WTC11 (cell line): ENCODE measurements at regions not wholly inside any gene's neighbourhood (a gene's known extent, or its start where the extent isn't known, plus 50 kb on each side); places are given as distances from the start of the nearest gene placed in this dataset.

Experiments used
- ATAC-seq: fragments of 200-7000 bp; cut with Tn5 transposase; 2 replicates; pipeline ENCODE4 v1.10.0; 2021; ENCODE audit warnings: mild to moderate bottlenecking, moderate library complexity
- CTCF ChIA-PET: fragments of 300-600 bp; sonication (Branson Sonifier 250); formaldehyde crosslinking; loops from one replicate; lab custom pipeline; 2021; ENCODE audit warnings: antibody characterized with exemption; lab: Charles Lee
- POLR2A ChIA-PET: fragments of 350-600 bp; sonication (Branson Sonifier 250); formaldehyde crosslinking; loops from one replicate; lab custom pipeline; 2021; ENCODE audit warnings: antibody characterized with exemption; lab: Charles Lee
- DNase-seq: peaks from one replicate; pipeline ENCODE4 v3.0.0; 2021; ENCODE audit warnings: low spot score
- H3K27ac Mint-ChIP-seq: 2 replicates; pipeline ENCODE4 v1.8.0; 2021; ENCODE audit warnings: mixed read lengths
- H3K27me3 Mint-ChIP-seq: 2 replicates; pipeline ENCODE4 v1.8.0; 2021; ENCODE audit warnings: low read depth, mild to moderate bottlenecking, moderate library complexity, mixed read lengths
- H3K36me3 Mint-ChIP-seq: 2 replicates; pipeline ENCODE4 v1.8.0; 2021; ENCODE audit warnings: mixed read lengths
- H3K4me1 Mint-ChIP-seq: 2 replicates; pipeline ENCODE4 v1.8.0; 2022; ENCODE audit warnings: mixed read lengths
- H3K4me3 Mint-ChIP-seq: 2 replicates; pipeline ENCODE4 v1.8.0; 2021; ENCODE audit warnings: mild to moderate bottlenecking, moderate library complexity, mixed read lengths
- H3K9me3 Mint-ChIP-seq: 2 replicates; pipeline ENCODE4 v1.8.0; 2021; ENCODE audit warnings: mixed read lengths
- CREM ChIP-seq: sonication (generic); formaldehyde crosslinking; IDR thresholded peaks from 2 replicates; pipeline ENCODE4 v1.8.1; 2022; ENCODE audit warnings: mild to moderate bottlenecking, missing genetic modification reagents, moderate library complexity
- E2F5 ChIP-seq: sonication (generic); formaldehyde crosslinking; IDR thresholded peaks from 2 replicates; pipeline ENCODE4 v1.8.1; 2022; ENCODE audit warnings: mild to moderate bottlenecking, moderate library complexity, missing genetic modification reagents
- ESRRA ChIP-seq: sonication (generic); formaldehyde crosslinking; IDR thresholded peaks from 2 replicates; pipeline ENCODE4 v1.8.1; 2022; ENCODE audit warnings: mild to moderate bottlenecking, missing genetic modification reagents, borderline replicate concordance
- FOXJ3 ChIP-seq: sonication (generic); formaldehyde crosslinking; IDR thresholded peaks from 2 replicates; pipeline ENCODE4 v1.9.0; 2021; ENCODE audit warnings: missing genetic modification reagents, mild to moderate bottlenecking, borderline replicate concordance
- FOXK1 ChIP-seq: sonication (generic); formaldehyde crosslinking; IDR thresholded peaks from 2 replicates; pipeline ENCODE4 v1.8.0; 2022; ENCODE audit warnings: mild to moderate bottlenecking, moderate library complexity, missing genetic modification reagents
- NFE2L1 ChIP-seq: sonication (generic); formaldehyde crosslinking; IDR thresholded peaks from 2 replicates; pipeline ENCODE4 v1.8.1; 2023; ENCODE audit warnings: missing genetic modification reagents
- RELA ChIP-seq: sonication (generic); formaldehyde crosslinking; IDR thresholded peaks from 2 replicates; pipeline ENCODE4 v1.8.1; 2022; ENCODE audit warnings: missing genetic modification reagents, mild to moderate bottlenecking, borderline replicate concordance
- TCF7 ChIP-seq: sonication (generic); formaldehyde crosslinking; IDR thresholded peaks from 2 replicates; pipeline ENCODE4 v1.8.0; 2022; ENCODE audit warnings: mild to moderate bottlenecking, low read depth, missing genetic modification reagents, moderate library complexity
- TEAD4 ChIP-seq: sonication (generic); formaldehyde crosslinking; IDR thresholded peaks from 2 replicates; pipeline ENCODE4 v1.8.0; 2022; ENCODE audit warnings: mild to moderate bottlenecking, missing genetic modification reagents
- ZNF317 ChIP-seq: sonication (generic); formaldehyde crosslinking; IDR thresholded peaks from 2 replicates; pipeline ENCODE4 v1.8.1; 2023; ENCODE audit warnings: low read depth, mild to moderate bottlenecking, moderate library complexity, missing genetic modification reagents, borderline replicate concordance
- ZNF671 ChIP-seq: fragments of 250-450 bp; sonication (Bioruptor Pico); IDR thresholded peaks from 2 replicates; pipeline ENCODE4 v1.8.0; 2021; ENCODE audit warnings: mild to moderate bottlenecking
- TF ChIP-seq, protein P1 (sequence below): sonication (generic); formaldehyde crosslinking; IDR thresholded peaks from 2 replicates; pipeline ENCODE4 v1.8.1; 2023; ENCODE audit warnings: mild to moderate bottlenecking, missing genetic modification reagents, borderline replicate concordance
- TF ChIP-seq, protein P2 (sequence below): sonication (generic); formaldehyde crosslinking; IDR thresholded peaks from 2 replicates; pipeline ENCODE4 v1.8.1; 2023; ENCODE audit warnings: mild to moderate bottlenecking, missing genetic modification reagents
- TF ChIP-seq, protein P3 (sequence below): fragments of 250-450 bp; sonication (Bioruptor Pico); IDR thresholded peaks from 2 replicates; pipeline ENCODE4 v1.9.0; 2021; ENCODE audit warnings: mild to moderate bottlenecking
- TF ChIP-seq, protein P4 (sequence below): fragments of 200-600 bp; IDR thresholded peaks from 2 replicates; pipeline ENCODE4 v1.8.0; 2022; ENCODE audit warnings: antibody characterized with exemption

GRCh38 chr9:34907044-34907443 is 51.0 kb upstream of the PHF24 start:
- no peaks in the 10 kb centered on the region for H3K9me3 Mint-ChIP-seq
- H3K4me1 Mint-ChIP-seq = peaks cover 29% of the 10 kb centered on the region
- DNase-seq (no peak), ATAC-seq (peak; percentile 68)
- no peaks in the 10 kb centered on the region; the same call in 1 of the 2 replicates for H3K27me3 Mint-ChIP-seq
- no peak overlapping the region for H3K4me3 Mint-ChIP-seq
- no peak overlapping the region for H3K27ac Mint-ChIP-seq
- H3K36me3 Mint-ChIP-seq = no peaks in the 10 kb centered on the region
- POLR2A ChIA-PET = no interaction called here
- CTCF ChIA-PET = interaction anchor here (0.7 to 1.3 kb wide), 3 partner anchors 23 to 147 kb away, joined by 3 to 4 read pairs (median 3); no protein-coding TSS in a partner anchor
- TF ChIP-seq NFE2L1 (CRISPR knock-in tag) (no peak), TCF7 (CRISPR knock-in tag) (no peak), TEAD4 (CRISPR knock-in tag) (no peak), ZNF317 (CRISPR knock-in tag) (no peak), ESRRA (no peak), RELA (no peak), ZNF671 (CRISPR knock-in tag) (no peak), FOXK1 (no peak)
- TF ChIP-seq, protein P1, sequence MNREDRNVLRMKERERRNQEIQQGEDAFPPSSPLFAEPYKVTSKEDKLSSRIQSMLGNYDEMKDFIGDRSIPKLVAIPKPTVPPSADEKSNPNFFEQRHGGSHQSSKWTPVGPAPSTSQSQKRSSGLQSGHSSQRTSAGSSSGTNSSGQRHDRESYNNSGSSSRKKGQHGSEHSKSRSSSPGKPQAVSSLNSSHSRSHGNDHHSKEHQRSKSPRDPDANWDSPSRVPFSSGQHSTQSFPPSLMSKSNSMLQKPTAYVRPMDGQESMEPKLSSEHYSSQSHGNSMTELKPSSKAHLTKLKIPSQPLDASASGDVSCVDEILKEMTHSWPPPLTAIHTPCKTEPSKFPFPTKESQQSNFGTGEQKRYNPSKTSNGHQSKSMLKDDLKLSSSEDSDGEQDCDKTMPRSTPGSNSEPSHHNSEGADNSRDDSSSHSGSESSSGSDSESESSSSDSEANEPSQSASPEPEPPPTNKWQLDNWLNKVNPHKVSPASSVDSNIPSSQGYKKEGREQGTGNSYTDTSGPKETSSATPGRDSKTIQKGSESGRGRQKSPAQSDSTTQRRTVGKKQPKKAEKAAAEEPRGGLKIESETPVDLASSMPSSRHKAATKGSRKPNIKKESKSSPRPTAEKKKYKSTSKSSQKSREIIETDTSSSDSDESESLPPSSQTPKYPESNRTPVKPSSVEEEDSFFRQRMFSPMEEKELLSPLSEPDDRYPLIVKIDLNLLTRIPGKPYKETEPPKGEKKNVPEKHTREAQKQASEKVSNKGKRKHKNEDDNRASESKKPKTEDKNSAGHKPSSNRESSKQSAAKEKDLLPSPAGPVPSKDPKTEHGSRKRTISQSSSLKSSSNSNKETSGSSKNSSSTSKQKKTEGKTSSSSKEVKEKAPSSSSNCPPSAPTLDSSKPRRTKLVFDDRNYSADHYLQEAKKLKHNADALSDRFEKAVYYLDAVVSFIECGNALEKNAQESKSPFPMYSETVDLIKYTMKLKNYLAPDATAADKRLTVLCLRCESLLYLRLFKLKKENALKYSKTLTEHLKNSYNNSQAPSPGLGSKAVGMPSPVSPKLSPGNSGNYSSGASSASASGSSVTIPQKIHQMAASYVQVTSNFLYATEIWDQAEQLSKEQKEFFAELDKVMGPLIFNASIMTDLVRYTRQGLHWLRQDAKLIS (CRISPR knock-in tag) = no peak
- TF ChIP-seq, protein P2, sequence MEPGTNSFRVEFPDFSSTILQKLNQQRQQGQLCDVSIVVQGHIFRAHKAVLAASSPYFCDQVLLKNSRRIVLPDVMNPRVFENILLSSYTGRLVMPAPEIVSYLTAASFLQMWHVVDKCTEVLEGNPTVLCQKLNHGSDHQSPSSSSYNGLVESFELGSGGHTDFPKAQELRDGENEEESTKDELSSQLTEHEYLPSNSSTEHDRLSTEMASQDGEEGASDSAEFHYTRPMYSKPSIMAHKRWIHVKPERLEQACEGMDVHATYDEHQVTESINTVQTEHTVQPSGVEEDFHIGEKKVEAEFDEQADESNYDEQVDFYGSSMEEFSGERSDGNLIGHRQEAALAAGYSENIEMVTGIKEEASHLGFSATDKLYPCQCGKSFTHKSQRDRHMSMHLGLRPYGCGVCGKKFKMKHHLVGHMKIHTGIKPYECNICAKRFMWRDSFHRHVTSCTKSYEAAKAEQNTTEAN (CRISPR knock-in tag) = no peak
- TF ChIP-seq, protein P3, sequence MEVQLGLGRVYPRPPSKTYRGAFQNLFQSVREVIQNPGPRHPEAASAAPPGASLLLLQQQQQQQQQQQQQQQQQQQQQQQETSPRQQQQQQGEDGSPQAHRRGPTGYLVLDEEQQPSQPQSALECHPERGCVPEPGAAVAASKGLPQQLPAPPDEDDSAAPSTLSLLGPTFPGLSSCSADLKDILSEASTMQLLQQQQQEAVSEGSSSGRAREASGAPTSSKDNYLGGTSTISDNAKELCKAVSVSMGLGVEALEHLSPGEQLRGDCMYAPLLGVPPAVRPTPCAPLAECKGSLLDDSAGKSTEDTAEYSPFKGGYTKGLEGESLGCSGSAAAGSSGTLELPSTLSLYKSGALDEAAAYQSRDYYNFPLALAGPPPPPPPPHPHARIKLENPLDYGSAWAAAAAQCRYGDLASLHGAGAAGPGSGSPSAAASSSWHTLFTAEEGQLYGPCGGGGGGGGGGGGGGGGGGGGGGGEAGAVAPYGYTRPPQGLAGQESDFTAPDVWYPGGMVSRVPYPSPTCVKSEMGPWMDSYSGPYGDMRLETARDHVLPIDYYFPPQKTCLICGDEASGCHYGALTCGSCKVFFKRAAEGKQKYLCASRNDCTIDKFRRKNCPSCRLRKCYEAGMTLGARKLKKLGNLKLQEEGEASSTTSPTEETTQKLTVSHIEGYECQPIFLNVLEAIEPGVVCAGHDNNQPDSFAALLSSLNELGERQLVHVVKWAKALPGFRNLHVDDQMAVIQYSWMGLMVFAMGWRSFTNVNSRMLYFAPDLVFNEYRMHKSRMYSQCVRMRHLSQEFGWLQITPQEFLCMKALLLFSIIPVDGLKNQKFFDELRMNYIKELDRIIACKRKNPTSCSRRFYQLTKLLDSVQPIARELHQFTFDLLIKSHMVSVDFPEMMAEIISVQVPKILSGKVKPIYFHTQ (CRISPR knock-in tag) = no peak

GRCh38 chr9:34899535-34900158 is 58.4 kb upstream of the PHF24 start:
- no peak for TF ChIP-seq FOXJ3 (CRISPR knock-in tag)
- no peak for TF ChIP-seq E2F5 (CRISPR knock-in tag)
- TF ChIP-seq CREM (CRISPR knock-in tag) = no peak
- TF ChIP-seq, protein P4, sequence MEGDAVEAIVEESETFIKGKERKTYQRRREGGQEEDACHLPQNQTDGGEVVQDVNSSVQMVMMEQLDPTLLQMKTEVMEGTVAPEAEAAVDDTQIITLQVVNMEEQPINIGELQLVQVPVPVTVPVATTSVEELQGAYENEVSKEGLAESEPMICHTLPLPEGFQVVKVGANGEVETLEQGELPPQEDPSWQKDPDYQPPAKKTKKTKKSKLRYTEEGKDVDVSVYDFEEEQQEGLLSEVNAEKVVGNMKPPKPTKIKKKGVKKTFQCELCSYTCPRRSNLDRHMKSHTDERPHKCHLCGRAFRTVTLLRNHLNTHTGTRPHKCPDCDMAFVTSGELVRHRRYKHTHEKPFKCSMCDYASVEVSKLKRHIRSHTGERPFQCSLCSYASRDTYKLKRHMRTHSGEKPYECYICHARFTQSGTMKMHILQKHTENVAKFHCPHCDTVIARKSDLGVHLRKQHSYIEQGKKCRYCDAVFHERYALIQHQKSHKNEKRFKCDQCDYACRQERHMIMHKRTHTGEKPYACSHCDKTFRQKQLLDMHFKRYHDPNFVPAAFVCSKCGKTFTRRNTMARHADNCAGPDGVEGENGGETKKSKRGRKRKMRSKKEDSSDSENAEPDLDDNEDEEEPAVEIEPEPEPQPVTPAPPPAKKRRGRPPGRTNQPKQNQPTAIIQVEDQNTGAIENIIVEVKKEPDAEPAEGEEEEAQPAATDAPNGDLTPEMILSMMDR = peak; percentile 72
- CTCF ChIA-PET = interaction anchor here (0.5 to 6.5 kb wide), 75 partner anchors 9 to 833 kb away, joined by 3 to 202 read pairs (median 4); partner anchors contain the start of genes CREB3, DNAJB5, FANCG and PIGO
- peaks cover 2% of the 10 kb centered on the region for H3K4me1 Mint-ChIP-seq

More at GRCh38 chr9:34899535-34900158, 58.4 kb upstream of the PHF24 start:
- POLR2A ChIA-PET = interaction anchor here (0.6 to 1.3 kb wide), 7 partner anchors 9 to 987 kb away, joined by 3 to 8 read pairs (median 4); partner anchors contain the start of genes DNAJB5 and VCP
- no peak overlapping the region for H3K4me3 Mint-ChIP-seq
- H3K36me3 Mint-ChIP-seq = no peaks in the 10 kb centered on the region
- no peak overlapping the region for H3K27ac Mint-ChIP-seq
- H3K27me3 Mint-ChIP-seq = peaks cover 25% of the 10 kb centered on the region
- peak; percentile 100 for ATAC-seq
- DNase-seq = peak; percentile 83
- H3K9me3 Mint-ChIP-seq = no peaks in the 10 kb centered on the region
